ENCODE measurements at regions not wholly inside any gene's neighbourhood (a gene's known extent, or its start where the extent isn't known, plus 50 kb on each side); places are given as distances from the start of the nearest gene placed in this dataset.

DNA sequence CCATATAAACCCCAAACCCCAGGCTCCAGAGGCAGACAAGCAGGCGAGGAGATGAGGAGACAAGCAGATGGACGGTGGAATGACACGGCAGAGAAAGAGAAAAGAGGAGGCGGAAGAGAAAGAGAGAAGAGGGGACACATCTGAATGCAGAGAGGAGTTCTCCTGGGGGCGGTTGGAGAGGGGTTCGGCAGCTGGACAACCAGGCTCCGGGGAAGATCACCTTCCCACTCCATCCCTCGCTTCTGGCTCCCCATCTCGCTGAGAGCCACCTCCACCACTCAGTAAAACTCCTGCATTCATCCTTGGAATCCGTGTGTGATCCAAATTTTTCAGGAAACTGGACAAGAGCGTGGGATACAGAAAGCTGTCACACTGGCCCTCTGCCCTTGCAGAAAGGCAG lies 966.7 kb upstream of the NXPH2 start:
- TF ChIP-seq POLR2A (IDR thresholded peaks at IDR 0.05; ENCODE audit: low read depth) (no peak), EP300 (IDR thresholded peaks at IDR 0.05) (no peak), POLR2AphosphoS5 (IDR thresholded peaks at IDR 0.05) (no peak)
- TF ChIP-seq, protein P1, sequence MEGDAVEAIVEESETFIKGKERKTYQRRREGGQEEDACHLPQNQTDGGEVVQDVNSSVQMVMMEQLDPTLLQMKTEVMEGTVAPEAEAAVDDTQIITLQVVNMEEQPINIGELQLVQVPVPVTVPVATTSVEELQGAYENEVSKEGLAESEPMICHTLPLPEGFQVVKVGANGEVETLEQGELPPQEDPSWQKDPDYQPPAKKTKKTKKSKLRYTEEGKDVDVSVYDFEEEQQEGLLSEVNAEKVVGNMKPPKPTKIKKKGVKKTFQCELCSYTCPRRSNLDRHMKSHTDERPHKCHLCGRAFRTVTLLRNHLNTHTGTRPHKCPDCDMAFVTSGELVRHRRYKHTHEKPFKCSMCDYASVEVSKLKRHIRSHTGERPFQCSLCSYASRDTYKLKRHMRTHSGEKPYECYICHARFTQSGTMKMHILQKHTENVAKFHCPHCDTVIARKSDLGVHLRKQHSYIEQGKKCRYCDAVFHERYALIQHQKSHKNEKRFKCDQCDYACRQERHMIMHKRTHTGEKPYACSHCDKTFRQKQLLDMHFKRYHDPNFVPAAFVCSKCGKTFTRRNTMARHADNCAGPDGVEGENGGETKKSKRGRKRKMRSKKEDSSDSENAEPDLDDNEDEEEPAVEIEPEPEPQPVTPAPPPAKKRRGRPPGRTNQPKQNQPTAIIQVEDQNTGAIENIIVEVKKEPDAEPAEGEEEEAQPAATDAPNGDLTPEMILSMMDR (IDR thresholded peaks at IDR 0.05) = no peak

Measured in esophagus muscularis mucosa (tissue), 4 donors.